OCI-LY1 (cell line): ENCODE measurements at regions not wholly inside any gene's neighbourhood (a gene's known extent, or its start where the extent isn't known, plus 50 kb on each side); places are given as distances from the start of the nearest gene placed in this dataset.
"Not testable (repeated sequence)": the region's sequence is repeated elsewhere in the genome, so short reads cannot be mapped to it uniquely, and the experiment has no call there.

Source experiments
- H2AFZ ChIP-seq: fragments of 200-600 bp; sonication (generic), shearing (Covaris generic); 2 replicates; pipeline ENCODE4 v1.6.0; 2014; ENCODE audit warnings: antibody characterized with exemption, mild to moderate bottlenecking, low read length
- H3F3A ChIP-seq: fragments of 200-600 bp; sonication (generic), shearing (Covaris generic); 2 replicates; pipeline ENCODE4 v1.6.0; 2014; ENCODE audit warnings: mild to moderate bottlenecking, antibody characterized with exemption, low read length, moderate library complexity; ENCODE audit not compliant: insufficient read depth
- H3K27ac ChIP-seq: fragments of 200-600 bp; sonication (generic); 2 replicates; pipeline ENCODE4 v1.5.1; 2014; ENCODE audit warnings: low read length, mixed run types, mild to moderate bottlenecking, low read depth; ENCODE audit not compliant: poor library complexity, severe bottlenecking
- H3K27me3 ChIP-seq: fragments of 200-600 bp; sonication (generic); 2 replicates; pipeline ENCODE4 v1.6.0; 2014; ENCODE audit warnings: antibody characterized with exemption, mild to moderate bottlenecking, low read length, moderate library complexity; ENCODE audit not compliant: insufficient read depth
- H3K36me3 ChIP-seq: fragments of 200-600 bp; sonication (generic); 2 replicates; pipeline ENCODE4 v1.6.1; 2014; ENCODE audit warnings: mild to moderate bottlenecking, antibody characterized with exemption, low read length, moderate library complexity, mixed read lengths; ENCODE audit not compliant: insufficient read depth
- H3K4me1 ChIP-seq: fragments of 200-600 bp; sonication (generic); 2 replicates; pipeline ENCODE4 v1.5.1; 2014; ENCODE audit warnings: mild to moderate bottlenecking, low read length, moderate library complexity; ENCODE audit not compliant: insufficient read depth, severe bottlenecking
- H3K4me2 ChIP-seq: fragments of 200-600 bp; sonication (generic), shearing (Covaris generic); 2 replicates; pipeline ENCODE4 v1.6.1; 2014; ENCODE audit warnings: low read length
- H3K4me3 ChIP-seq: fragments of 200-600 bp; sonication (generic); 2 replicates; pipeline ENCODE4 v1.5.1; 2014; ENCODE audit warnings: low read length, low read depth, mild to moderate bottlenecking, mixed read lengths; ENCODE audit not compliant: poor library complexity, severe bottlenecking
- H3K79me2 ChIP-seq: fragments of 200-600 bp; shearing (Covaris generic); 2 replicates; pipeline ENCODE4 v1.6.1; 2016; ENCODE audit warnings: mixed run types, low read length, mixed read lengths; ENCODE audit not compliant: insufficient read depth
- H3K9ac ChIP-seq: fragments of 200-600 bp; sonication (generic), shearing (Covaris generic); 2 replicates; pipeline ENCODE4 v1.6.1; 2014; ENCODE audit warnings: mild to moderate bottlenecking, low read length, mixed read lengths
- H3K9me2 ChIP-seq: fragments of 200-600 bp; sonication (generic), shearing (Covaris generic); 2 replicates; pipeline ENCODE4 v1.6.1; 2014; ENCODE audit warnings: low read depth, mild to moderate bottlenecking, low read length, mixed read lengths
- H3K9me3 ChIP-seq: fragments of 200-600 bp; shearing (Covaris generic); 2 replicates; pipeline ENCODE4 v1.6.1; 2014; ENCODE audit warnings: low read length, mixed read lengths
- H4K20me1 ChIP-seq: fragments of 200-600 bp; sonication (generic), shearing (Covaris generic); 2 replicates; pipeline ENCODE4 v1.6.0; 2016; ENCODE audit warnings: mild to moderate bottlenecking, low read length; ENCODE audit not compliant: insufficient read depth
- EZH2 ChIP-seq: fragments of 200-600 bp; sonication (generic), shearing (Covaris generic); IDR thresholded peaks from 2 replicates; pipeline ENCODE4 v1.8.0; 2017; ENCODE audit warnings: borderline replicate concordance, mixed run types, mild to moderate bottlenecking, antibody characterized with exemption, low read length, moderate library complexity, mixed read lengths
- TF ChIP-seq, protein P1 (sequence below): fragments of 200-600 bp; sonication (generic), shearing (Covaris generic); IDR thresholded peaks from 2 replicates; pipeline ENCODE4 v1.5.1; 2017; ENCODE audit warnings: mild to moderate bottlenecking, antibody characterized with exemption, low read length, moderate library complexity, mixed read lengths

GRCh38 chr15:26029146-26029545, 166.0 kb upstream of the ATP10A start:
- Histone ChIP-seq H3K27me3 (no peaks in the 10 kb centered on the region), H3F3A (no peaks in the 10 kb centered on the region), H3K9me3 (no peaks in the 10 kb centered on the region), H3K79me2 (no peaks in the 10 kb centered on the region), H3K9ac (no peak overlapping the region), H3K4me2 (no peak overlapping the region), H3K9me2 (no peaks in the 10 kb centered on the region), H4K20me1 (no peaks in the 10 kb centered on the region), H2AFZ (no peak overlapping the region), H3K36me3 (no peaks in the 10 kb centered on the region), H3K4me1 (no peaks in the 10 kb centered on the region), H3K4me3 (no peak overlapping the region), H3K27ac (no peak overlapping the region)
- TF ChIP-seq, protein P1, sequence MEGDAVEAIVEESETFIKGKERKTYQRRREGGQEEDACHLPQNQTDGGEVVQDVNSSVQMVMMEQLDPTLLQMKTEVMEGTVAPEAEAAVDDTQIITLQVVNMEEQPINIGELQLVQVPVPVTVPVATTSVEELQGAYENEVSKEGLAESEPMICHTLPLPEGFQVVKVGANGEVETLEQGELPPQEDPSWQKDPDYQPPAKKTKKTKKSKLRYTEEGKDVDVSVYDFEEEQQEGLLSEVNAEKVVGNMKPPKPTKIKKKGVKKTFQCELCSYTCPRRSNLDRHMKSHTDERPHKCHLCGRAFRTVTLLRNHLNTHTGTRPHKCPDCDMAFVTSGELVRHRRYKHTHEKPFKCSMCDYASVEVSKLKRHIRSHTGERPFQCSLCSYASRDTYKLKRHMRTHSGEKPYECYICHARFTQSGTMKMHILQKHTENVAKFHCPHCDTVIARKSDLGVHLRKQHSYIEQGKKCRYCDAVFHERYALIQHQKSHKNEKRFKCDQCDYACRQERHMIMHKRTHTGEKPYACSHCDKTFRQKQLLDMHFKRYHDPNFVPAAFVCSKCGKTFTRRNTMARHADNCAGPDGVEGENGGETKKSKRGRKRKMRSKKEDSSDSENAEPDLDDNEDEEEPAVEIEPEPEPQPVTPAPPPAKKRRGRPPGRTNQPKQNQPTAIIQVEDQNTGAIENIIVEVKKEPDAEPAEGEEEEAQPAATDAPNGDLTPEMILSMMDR: no peak
- TF ChIP-seq EZH2: no peak

- no peaks in the 10 kb centered on the region for H3K4me1 ChIP-seq
- TF ChIP-seq, protein P1: no peak
- TF ChIP-seq EZH2: no peak
- H3K9ac ChIP-seq: no peak overlapping the region
- H3K27me3 ChIP-seq: no peaks in the 10 kb centered on the region
- no peaks in the 10 kb centered on the region for H3K9me2 ChIP-seq
- H4K20me1 ChIP-seq: no peaks in the 10 kb centered on the region
- H3K79me2 ChIP-seq: no peaks in the 10 kb centered on the region
- no peak overlapping the region for H3K4me3 ChIP-seq
- H3K4me2 ChIP-seq: no peak overlapping the region
- no peak overlapping the region for H2AFZ ChIP-seq
- no peaks in the 10 kb centered on the region for H3F3A ChIP-seq
- no peaks in the 10 kb centered on the region for H3K36me3 ChIP-seq
- H3K27ac ChIP-seq: no peak overlapping the region
- no peaks in the 10 kb centered on the region for H3K9me3 ChIP-seq
These were observed 165.1 kb upstream of the ATP10A start for GRCh38 chr15:26028086-26028740.

DNA sequence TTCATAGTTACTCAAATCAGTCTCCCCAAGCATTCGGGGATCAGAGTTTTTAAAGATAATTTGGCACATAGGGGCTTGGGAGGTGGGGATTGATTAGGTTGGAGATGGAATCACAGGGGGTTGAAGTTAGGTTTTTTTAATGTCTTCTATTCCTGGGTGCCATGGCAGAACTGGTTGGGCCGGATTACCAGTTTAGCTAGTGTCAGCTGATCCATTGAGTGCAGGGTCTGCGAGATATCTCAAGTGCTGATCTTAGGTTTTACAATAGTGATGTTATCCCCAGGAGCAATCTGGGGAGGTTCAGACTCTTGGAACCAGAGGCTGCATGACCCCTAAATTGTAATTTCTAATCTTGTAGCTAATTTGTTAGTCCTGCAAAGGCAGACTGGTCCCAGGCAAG, 163.5 kb upstream of the ATP10A start:
- not testable (repeated sequence) for H3K9me2 ChIP-seq, H3K36me3 ChIP-seq, H4K20me1 ChIP-seq, H3K9ac ChIP-seq, H3K4me3 ChIP-seq, H3K27me3 ChIP-seq, H3K27ac ChIP-seq, H2AFZ ChIP-seq, H3K9me3 ChIP-seq, H3K4me2 ChIP-seq, H3K4me1 ChIP-seq, H3F3A ChIP-seq, H3K79me2 ChIP-seq

DNA sequence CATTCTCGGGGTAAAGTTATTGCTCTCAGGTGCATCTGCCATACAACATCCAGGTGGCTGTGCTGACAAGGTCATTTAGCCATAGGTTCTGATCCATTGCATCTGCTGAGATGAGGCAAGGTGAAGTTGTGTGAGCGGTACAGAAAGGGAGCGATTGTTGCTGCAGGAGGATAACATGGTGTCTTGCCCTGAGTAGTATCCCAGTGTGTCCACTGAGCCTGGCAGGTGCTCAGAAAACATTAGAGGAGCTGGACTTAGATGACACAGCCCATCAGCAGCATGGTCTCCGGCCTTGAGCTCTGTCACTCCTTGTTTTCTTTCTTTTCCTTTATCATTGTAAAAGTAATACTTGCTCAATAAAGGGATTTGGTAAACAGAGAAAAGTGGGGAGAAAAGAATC, 161.1 kb upstream of the ATP10A start:
- Histone ChIP-seq H3K4me2 (no peak overlapping the region), H3F3A (no peaks in the 10 kb centered on the region), H3K27me3 (no peaks in the 10 kb centered on the region), H3K27ac (no peak overlapping the region), H4K20me1 (no peaks in the 10 kb centered on the region), H3K9me2 (no peaks in the 10 kb centered on the region), H2AFZ (no peak overlapping the region), H3K36me3 (no peaks in the 10 kb centered on the region), H3K9me3 (no peaks in the 10 kb centered on the region), H3K4me3 (no peak overlapping the region), H3K9ac (no peak overlapping the region), H3K79me2 (no peaks in the 10 kb centered on the region), H3K4me1 (no peaks in the 10 kb centered on the region)
- TF ChIP-seq, protein P1: no peak
- no peak for TF ChIP-seq EZH2
